GM21423 (cell line): ENCODE measurements at regions not wholly inside any gene's neighbourhood (a gene's known extent, or its start where the extent isn't known, plus 50 kb on each side); places are given as distances from the start of the nearest gene placed in this dataset.
"Not testable (repeated sequence)": the region's sequence is repeated elsewhere in the genome, so short reads cannot be mapped to it uniquely, and the experiment has no call there.

Experiments
- ATAC-seq: cut with Tn5 transposase; IDR thresholded peaks from one replicate; pipeline ENCODE4 v1.9.1; 2021; ENCODE audit warnings: mild to moderate bottlenecking, moderate library complexity; ENCODE audit not compliant: unreplicated experiment

GRCh38 chr13:90846936-90847335 is 500.6 kb upstream of the MIR17HG start:
- no peak for ATAC-seq

GRCh38 chr13:90853666-90854065 is 493.8 kb upstream of the MIR17HG start:
- not testable (repeated sequence) for ATAC-seq

- ATAC-seq: no peak
Observed at GRCh38 chr13:90857921-90858320, 489.6 kb upstream of the MIR17HG start.

- ATAC-seq: no peak
Observed at GRCh38 chr13:90866006-90866405, 481.5 kb upstream of the MIR17HG start.

GRCh38 chr13:90867336-90867683 is 480.2 kb upstream of the MIR17HG start:
- peak; percentile 91 for ATAC-seq

- ATAC-seq: no peak
Observed at GRCh38 chr13:90868321-90868920, 479.1 kb upstream of the MIR17HG start.

GRCh38 chr13:90869580-90869979 is 477.9 kb upstream of the MIR17HG start:
- ATAC-seq: no peak

GRCh38 chr13:90872491-90873025 is 474.9 kb upstream of the MIR17HG start:
- no peak for ATAC-seq

GRCh38 chr13:90880790-90881189 is 466.7 kb upstream of the MIR17HG start:
- no peak for ATAC-seq

- no peak for ATAC-seq
Observed at GRCh38 chr13:90882551-90882950, 464.9 kb upstream of the MIR17HG start.

GRCh38 chr13:90883592-90883991 is 463.9 kb upstream of the MIR17HG start:
- no peak for ATAC-seq

- no peak for ATAC-seq
Observed at GRCh38 chr13:90884066-90884465, 463.4 kb upstream of the MIR17HG start.

- ATAC-seq: no peak
Observed at GRCh38 chr13:90889906-90890834, 457.3 kb upstream of the MIR17HG start.

- no peak for ATAC-seq
Observed at GRCh38 chr13:90891329-90891728, 456.2 kb upstream of the MIR17HG start.

- ATAC-seq: not testable (repeated sequence)
Observed at GRCh38 chr13:90893199-90893598, 454.3 kb upstream of the MIR17HG start.

- ATAC-seq: no peak
Observed at GRCh38 chr13:90896002-90896401, 451.5 kb upstream of the MIR17HG start.

- ATAC-seq: no peak
Observed at GRCh38 chr13:90898811-90899210, 448.7 kb upstream of the MIR17HG start.

- ATAC-seq: no peak
Observed at GRCh38 chr13:90899416-90899815, 448.1 kb upstream of the MIR17HG start.

- no peak for ATAC-seq
Observed at GRCh38 chr13:90902255-90902654, 445.2 kb upstream of the MIR17HG start.

GRCh38 chr13:90906554-90906953 is 440.9 kb upstream of the MIR17HG start:
- ATAC-seq: no peak

GRCh38 chr13:90908792-90909191 is 438.7 kb upstream of the MIR17HG start:
- no peak for ATAC-seq

GRCh38 chr13:90910018-90910639 is 437.4 kb upstream of the MIR17HG start:
- no peak for ATAC-seq
